Cardiac septum (tissue), 1 donor: ENCODE measurements at regions not wholly inside any gene's neighbourhood (a gene's known extent, or its start where the extent isn't known, plus 50 kb on each side); places are given as distances from the start of the nearest gene placed in this dataset.

ENCODE experiments used
- DNase-seq: peaks from one replicate; pipeline ENCODE4 v3.0.0-alpha.2; 2020; ENCODE audit warnings: low spot score
- intact Hi-C: fragments of 100-400 bp; cut with DNase I; formaldehyde crosslinking; loops from one replicate; pipeline ENCODE4 v1.14.0; 2022
- donor health status: DM: no; HTN: no; CAD: no.

GRCh38 chr2:67839668-67840067 is 223.1 kb downstream of the C1D start:
- intact Hi-C loops, result loop anchor here (5.0 to 10.0 kb wide), 3 partner anchors 365 to 1407 kb away; no protein-coding TSS in a partner anchor
- DNase-seq, result no peak

DNA sequence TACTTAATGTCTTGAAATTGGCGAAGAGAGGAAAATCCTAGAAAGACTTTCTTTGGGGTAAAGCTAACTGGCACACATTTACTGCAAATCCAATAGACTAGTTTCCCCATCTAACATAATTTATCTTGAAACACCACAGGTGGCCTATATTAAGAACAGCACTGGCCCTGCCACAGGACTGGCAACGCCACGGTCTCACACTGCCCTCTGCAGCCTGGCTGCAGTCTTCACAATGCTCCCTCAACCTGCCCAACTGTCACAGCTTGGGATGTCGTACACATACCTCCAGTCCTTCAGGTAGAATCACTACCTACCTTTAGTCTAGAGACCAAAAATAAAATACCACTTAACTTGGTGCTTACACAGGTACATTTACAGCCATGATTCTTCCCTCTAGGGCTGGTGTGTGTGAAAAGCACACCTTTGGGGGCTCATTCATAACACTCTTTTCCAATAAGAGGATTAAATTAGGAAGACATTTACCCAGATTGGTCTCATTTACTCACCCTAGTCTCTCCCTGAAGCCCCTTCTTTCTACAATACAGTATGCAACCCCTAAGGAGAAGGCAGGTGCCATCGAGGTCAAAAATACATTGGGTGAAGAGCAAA is 222.2 kb downstream of the C1D start:
- intact Hi-C loops, result loop anchor here (5.0 to 10.0 kb wide), 3 partner anchors 366 to 1408 kb away; no protein-coding TSS in a partner anchor
- DNase-seq, result peak; percentile 78

- DNase-seq, result no peak
- intact Hi-C loops, result loop anchor here (5.0 to 10.0 kb wide), 3 partner anchors 367 to 1409 kb away; no protein-coding TSS in a partner anchor
Measured at GRCh38 chr2:67841711-67842110, 221.1 kb downstream of the C1D start.

DNA sequence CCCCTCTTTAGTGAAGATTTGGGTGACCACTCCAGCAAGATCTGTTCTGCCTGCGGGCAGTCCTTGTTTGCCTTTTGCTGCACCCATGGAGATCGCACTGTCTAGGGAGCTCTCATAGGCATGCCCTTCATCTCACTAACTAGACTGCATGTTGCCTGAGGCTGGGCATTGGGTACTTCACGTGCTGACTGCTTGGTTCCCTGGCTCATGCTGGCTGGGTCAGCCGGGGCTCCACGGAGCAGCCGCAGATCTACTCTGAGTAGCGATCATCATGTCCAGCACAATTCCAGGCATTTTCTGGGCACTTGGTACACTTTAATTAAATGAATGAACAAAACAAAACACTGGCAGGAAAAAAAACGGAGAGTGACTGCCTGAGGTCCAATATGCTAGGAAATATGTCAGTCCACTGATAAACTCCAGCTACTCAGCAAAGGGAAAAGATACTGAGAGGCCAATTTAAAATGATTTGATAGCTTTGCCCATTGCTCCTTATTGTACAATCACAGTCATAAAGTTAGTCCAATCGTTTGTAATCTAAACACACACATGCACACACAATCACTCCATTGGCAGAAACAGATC is 220.3 kb downstream of the C1D start:
- intact Hi-C loops, result loop anchor here (5.0 to 10.0 kb wide), 3 partner anchors 368 to 1410 kb away; no protein-coding TSS in a partner anchor
- DNase-seq, result no peak

- intact Hi-C loops, result loop anchor here (5.0 to 10.0 kb wide), 3 partner anchors 369 to 1412 kb away; no protein-coding TSS in a partner anchor
- DNase-seq, result no peak
Measured at GRCh38 chr2:67844024-67844540, 218.7 kb downstream of the C1D start.

- intact Hi-C loops, result loop anchor here (5.0 to 10.0 kb wide), 2 partner anchors 193 to 371 kb away; no protein-coding TSS in a partner anchor
- DNase-seq, result no peak
Measured at GRCh38 chr2:67845621-67846369, 217.0 kb downstream of the C1D start.

GRCh38 chr2:67846370-67847070 is 216.3 kb downstream of the C1D start:
- intact Hi-C loops, result loop anchor here (5.0 to 10.0 kb wide), 2 partner anchors 194 to 372 kb away; no protein-coding TSS in a partner anchor
- peak; percentile 77 for DNase-seq

- DNase-seq, result no peak
- intact Hi-C loops, result loop anchor here (5.0 to 10.0 kb wide), 2 partner anchors 196 to 374 kb away; no protein-coding TSS in a partner anchor
Measured at GRCh38 chr2:67848551-67849285, 214.1 kb downstream of the C1D start.

- intact Hi-C loops, result loop anchor here (10.0 kb wide), 1 partner anchor 184 kb away; no protein-coding TSS in a partner anchor
- DNase-seq, result no peak
Measured at GRCh38 chr2:67851016-67851415, 211.8 kb downstream of the C1D start.

DNA sequence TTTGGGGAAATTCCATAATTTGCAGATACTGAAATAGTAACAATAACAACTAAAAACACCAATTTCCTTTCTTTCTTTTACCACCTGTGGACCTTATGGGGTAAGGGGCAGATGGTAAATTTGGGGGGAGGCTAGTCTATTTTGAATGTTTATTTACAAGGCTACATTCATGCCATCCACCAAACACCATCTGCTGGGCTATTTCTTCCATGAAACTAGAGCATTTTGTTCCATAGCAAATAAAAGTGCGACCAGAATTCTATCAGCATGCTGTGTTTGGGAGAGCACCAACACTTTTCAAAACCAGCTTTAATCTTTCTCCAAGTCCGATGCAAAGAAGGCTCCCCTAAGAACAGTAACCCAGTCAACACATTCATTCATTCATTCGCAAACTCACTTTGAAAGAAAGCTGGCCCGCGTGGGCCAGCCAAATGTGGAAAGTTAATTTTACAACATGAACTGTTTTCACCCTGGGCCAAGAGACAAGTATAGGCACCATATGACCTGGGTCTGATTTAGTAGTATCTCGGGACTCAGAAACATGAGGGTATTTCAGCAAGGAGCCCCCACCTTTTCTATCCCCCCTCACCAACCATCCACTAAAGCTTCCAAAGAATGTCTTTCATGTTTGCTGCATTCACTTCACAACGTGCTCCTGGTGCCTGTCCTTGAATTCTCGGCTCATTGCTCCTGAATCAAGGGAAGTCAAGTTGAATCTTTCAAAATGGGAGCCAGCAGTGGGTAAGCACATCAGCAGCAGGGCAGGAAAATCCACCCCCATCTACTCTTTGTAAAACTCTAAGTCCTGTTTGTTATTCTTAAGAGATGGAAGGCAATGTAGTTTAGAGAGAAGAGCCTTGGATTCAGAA is 210.6 kb downstream of the C1D start:
- DNase-seq, result no peak
- intact Hi-C loops, result loop anchor here (10.0 kb wide), 1 partner anchor 183 kb away; no protein-coding TSS in a partner anchor

- intact Hi-C loops, result loop anchor here (10.0 kb wide), 1 partner anchor 181 kb away; no protein-coding TSS in a partner anchor
- DNase-seq, result no peak
Measured at GRCh38 chr2:67854103-67854743, 208.6 kb downstream of the C1D start.

GRCh38 chr2:67854798-67855197 is 208.0 kb downstream of the C1D start:
- no peak for DNase-seq
- intact Hi-C loops, result loop anchor here (10.0 kb wide), 1 partner anchor 180 kb away; no protein-coding TSS in a partner anchor

GRCh38 chr2:67856866-67857265 is 205.9 kb downstream of the C1D start:
- no peak for DNase-seq
- intact Hi-C loops, result loop anchor here (10.0 kb wide), 1 partner anchor 178 kb away; no protein-coding TSS in a partner anchor

GRCh38 chr2:67857836-67858235 is 205.0 kb downstream of the C1D start:
- intact Hi-C loops, result loop anchor here (10.0 kb wide), 1 partner anchor 177 kb away; no protein-coding TSS in a partner anchor
- no peak for DNase-seq

GRCh38 chr2:67858886-67859285 is 203.9 kb downstream of the C1D start:
- DNase-seq, result no peak
- intact Hi-C loops, result loop anchor here (10.0 kb wide), 1 partner anchor 176 kb away; no protein-coding TSS in a partner anchor

DNA sequence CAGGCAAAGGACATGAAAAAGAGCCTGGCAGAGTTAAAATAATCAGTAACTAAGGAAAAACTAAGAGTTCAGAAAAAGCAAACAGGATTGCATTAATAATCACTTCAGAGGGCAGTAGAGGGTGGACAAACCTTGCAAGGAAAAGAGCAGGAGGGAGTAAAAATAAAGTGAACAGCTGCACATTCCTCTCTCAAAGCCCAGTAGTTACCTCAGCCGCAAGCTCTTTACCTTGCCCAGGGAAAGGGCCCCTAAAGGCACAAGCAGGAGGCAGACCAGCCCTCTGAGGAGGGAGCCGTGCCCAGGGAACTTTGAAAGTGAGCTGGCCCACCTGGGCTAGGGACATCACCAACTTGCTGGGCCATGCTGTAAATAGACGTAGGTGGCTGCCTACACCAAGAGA is 196.9 kb downstream of the C1D start:
- DNase-seq, result no peak
- intact Hi-C loops, result no loop called here

DNA sequence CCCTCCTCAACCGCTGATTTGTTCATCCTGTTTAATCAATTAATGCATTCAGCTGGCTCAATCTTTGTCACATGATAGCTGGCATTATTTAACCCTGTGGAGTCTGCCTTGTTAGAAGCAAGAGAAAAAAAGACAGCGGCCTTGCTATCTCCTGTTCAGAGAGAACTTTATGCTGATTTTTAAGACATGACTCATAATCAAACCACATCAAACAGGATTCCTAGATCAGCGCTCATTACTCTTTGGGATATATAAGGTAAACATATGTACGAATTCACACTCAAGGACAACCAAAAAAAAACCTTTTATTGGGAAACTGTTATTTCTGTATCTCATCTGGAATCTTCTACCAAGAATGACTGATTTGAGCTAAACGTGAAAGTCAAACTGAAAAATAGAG is 195.1 kb downstream of the C1D start:
- no peak for DNase-seq
- intact Hi-C loops, result no loop called here
